ENCODE measurements at regions not wholly inside any gene's neighbourhood (a gene's known extent, or its start where the extent isn't known, plus 50 kb on each side); places are given as distances from the start of the nearest gene placed in this dataset.

DNA sequence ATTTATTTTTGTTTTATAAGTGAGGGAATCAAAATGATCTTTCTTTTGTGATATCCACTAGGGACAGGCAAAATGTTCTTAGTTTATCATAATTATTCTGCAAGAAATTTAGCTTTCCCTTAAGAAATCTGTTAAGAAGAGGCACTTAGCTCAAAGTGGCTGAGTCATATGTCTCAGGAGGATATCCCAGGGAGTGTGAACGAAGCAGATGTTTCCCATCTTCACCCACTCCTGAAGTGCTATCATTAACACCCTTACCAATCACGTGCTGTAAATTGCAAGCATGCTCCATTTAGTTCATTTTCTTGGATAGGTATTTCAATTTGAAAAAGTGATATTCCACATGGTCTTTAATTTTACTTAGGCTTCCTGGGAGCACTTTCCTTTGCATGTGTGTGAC, 774.3 kb upstream of the TMEFF2 start:
- TF ChIP-seq EZH2 (IDR thresholded peaks at IDR 0.05; ENCODE audit: low read length, unreplicated experiment), result no peak
- TF ChIP-seq, protein P1, sequence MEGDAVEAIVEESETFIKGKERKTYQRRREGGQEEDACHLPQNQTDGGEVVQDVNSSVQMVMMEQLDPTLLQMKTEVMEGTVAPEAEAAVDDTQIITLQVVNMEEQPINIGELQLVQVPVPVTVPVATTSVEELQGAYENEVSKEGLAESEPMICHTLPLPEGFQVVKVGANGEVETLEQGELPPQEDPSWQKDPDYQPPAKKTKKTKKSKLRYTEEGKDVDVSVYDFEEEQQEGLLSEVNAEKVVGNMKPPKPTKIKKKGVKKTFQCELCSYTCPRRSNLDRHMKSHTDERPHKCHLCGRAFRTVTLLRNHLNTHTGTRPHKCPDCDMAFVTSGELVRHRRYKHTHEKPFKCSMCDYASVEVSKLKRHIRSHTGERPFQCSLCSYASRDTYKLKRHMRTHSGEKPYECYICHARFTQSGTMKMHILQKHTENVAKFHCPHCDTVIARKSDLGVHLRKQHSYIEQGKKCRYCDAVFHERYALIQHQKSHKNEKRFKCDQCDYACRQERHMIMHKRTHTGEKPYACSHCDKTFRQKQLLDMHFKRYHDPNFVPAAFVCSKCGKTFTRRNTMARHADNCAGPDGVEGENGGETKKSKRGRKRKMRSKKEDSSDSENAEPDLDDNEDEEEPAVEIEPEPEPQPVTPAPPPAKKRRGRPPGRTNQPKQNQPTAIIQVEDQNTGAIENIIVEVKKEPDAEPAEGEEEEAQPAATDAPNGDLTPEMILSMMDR (conservative IDR thresholded peaks at IDR 0.05; ENCODE audit: low read depth, low read length), result no peak
